ENCODE measurements at regions not wholly inside any gene's neighbourhood (a gene's known extent, or its start where the extent isn't known, plus 50 kb on each side); places are given as distances from the start of the nearest gene placed in this dataset.

GRCh38 chr10:57506414-57507094, 761.1 kb downstream of the IPMK start:
- Histone ChIP-seq H3K79me2 (ENCODE audit: insufficient read depth, low read depth) (no peaks in the 10 kb centered on the region), H2AFZ (ENCODE audit: low read depth) (no peak overlapping the region), H3K4me3 (IDR thresholded peaks at IDR 0.05; ENCODE audit: insufficient read depth, low read depth, low read length) (no peak overlapping the region), H3K4me1 (ENCODE audit: low read depth, poor library complexity, severe bottlenecking) (no peaks in the 10 kb centered on the region), H3K36me3 (ENCODE audit: insufficient read depth) (no peaks in the 10 kb centered on the region), H3K27ac (no peak overlapping the region), H3K27me3 (ENCODE audit: insufficient read depth, low read depth) (no peaks in the 10 kb centered on the region), H3K4me2 (no peak overlapping the region), H4K20me1 (ENCODE audit: insufficient read depth) (no peaks in the 10 kb centered on the region), H3K9ac (no peak overlapping the region)
- TF ChIP-seq CTCF (conservative IDR thresholded peaks at IDR 0.05; ENCODE audit: low read depth, low read length) = no peak

GRCh38 chr10:57494486-57494885, 773.2 kb downstream of the IPMK start:
- Histone ChIP-seq H3K27ac (no peak overlapping the region), H2AFZ (ENCODE audit: low read depth) (no peak overlapping the region), H3K4me3 (IDR thresholded peaks at IDR 0.05; ENCODE audit: insufficient read depth, low read depth, low read length) (no peak overlapping the region), H3K79me2 (ENCODE audit: insufficient read depth, low read depth) (no peaks in the 10 kb centered on the region), H3K9ac (no peak overlapping the region), H3K4me1 (ENCODE audit: low read depth, poor library complexity, severe bottlenecking) (no peaks in the 10 kb centered on the region), H3K4me2 (no peak overlapping the region), H3K36me3 (ENCODE audit: insufficient read depth) (no peaks in the 10 kb centered on the region), H4K20me1 (ENCODE audit: insufficient read depth) (no peaks in the 10 kb centered on the region), H3K27me3 (ENCODE audit: insufficient read depth, low read depth) (no peaks in the 10 kb centered on the region)
- no peak for TF ChIP-seq CTCF (conservative IDR thresholded peaks at IDR 0.05; ENCODE audit: low read depth, low read length)

GRCh38 chr10:57482259-57482658, 785.4 kb downstream of the IPMK start:
- Histone ChIP-seq H3K4me1 (ENCODE audit: low read depth, poor library complexity, severe bottlenecking) (no peaks in the 10 kb centered on the region), H2AFZ (ENCODE audit: low read depth) (no peak overlapping the region), H3K79me2 (ENCODE audit: insufficient read depth, low read depth) (no peaks in the 10 kb centered on the region), H3K36me3 (ENCODE audit: insufficient read depth) (no peaks in the 10 kb centered on the region), H3K27me3 (ENCODE audit: insufficient read depth, low read depth) (no peaks in the 10 kb centered on the region), H4K20me1 (ENCODE audit: insufficient read depth) (no peaks in the 10 kb centered on the region), H3K4me2 (no peak overlapping the region), H3K4me3 (IDR thresholded peaks at IDR 0.05; ENCODE audit: insufficient read depth, low read depth, low read length) (no peak overlapping the region), H3K9ac (no peak overlapping the region), H3K27ac (no peak overlapping the region)
- TF ChIP-seq CTCF (conservative IDR thresholded peaks at IDR 0.05; ENCODE audit: low read depth, low read length) = no peak

GRCh38 chr10:57472823-57473619, 794.7 kb downstream of the IPMK start:
- H2AFZ ChIP-seq (ENCODE audit: low read depth) = no peak overlapping the region
- TF ChIP-seq CTCF (conservative IDR thresholded peaks at IDR 0.05; ENCODE audit: low read depth, low read length) = no peak
- no peak overlapping the region for H3K4me2 ChIP-seq

More at GRCh38 chr10:57472823-57473619, 794.7 kb downstream of the IPMK start:
- Histone ChIP-seq H4K20me1 (ENCODE audit: insufficient read depth) (no peaks in the 10 kb centered on the region), H3K27me3 (ENCODE audit: insufficient read depth, low read depth) (no peaks in the 10 kb centered on the region), H3K27ac (no peak overlapping the region), H3K79me2 (ENCODE audit: insufficient read depth, low read depth) (no peaks in the 10 kb centered on the region), H3K36me3 (ENCODE audit: insufficient read depth) (no peaks in the 10 kb centered on the region), H3K4me3 (IDR thresholded peaks at IDR 0.05; ENCODE audit: insufficient read depth, low read depth, low read length) (no peak overlapping the region), H3K4me1 (ENCODE audit: low read depth, poor library complexity, severe bottlenecking) (no peaks in the 10 kb centered on the region), H3K9ac (no peak overlapping the region)

All from KMS-11 (cell line).